H7 (cell line): ENCODE measurements at regions not wholly inside any gene's neighbourhood (a gene's known extent, or its start where the extent isn't known, plus 50 kb on each side); places are given as distances from the start of the nearest gene placed in this dataset.
"Not testable (repeated sequence)": the region's sequence is repeated elsewhere in the genome, so short reads cannot be mapped to it uniquely, and the experiment has no call there.

ENCODE experiments used
- DNase-seq: peaks from one replicate; pipeline ENCODE4 v3.0.0; 2012
- H3K27me3 ChIP-seq: 2 replicates; pipeline ENCODE4 v1.6.0; 2011; ENCODE audit warnings: mild to moderate bottlenecking, low read length; ENCODE audit not compliant: control insufficient read depth, insufficient read depth
- H3K36me3 ChIP-seq: replicated peaks from 2 replicates; pipeline ENCODE4 v1.5.1; 2011; ENCODE audit warnings: low read length; ENCODE audit not compliant: control insufficient read depth, insufficient read depth
- H3K4me3 ChIP-seq: 2 replicates; pipeline ENCODE4 v1.5.1; 2011; ENCODE audit warnings: low read depth, mild to moderate bottlenecking, control low read depth, low read length, moderate library complexity; ENCODE audit not compliant: insufficient read depth

DNA sequence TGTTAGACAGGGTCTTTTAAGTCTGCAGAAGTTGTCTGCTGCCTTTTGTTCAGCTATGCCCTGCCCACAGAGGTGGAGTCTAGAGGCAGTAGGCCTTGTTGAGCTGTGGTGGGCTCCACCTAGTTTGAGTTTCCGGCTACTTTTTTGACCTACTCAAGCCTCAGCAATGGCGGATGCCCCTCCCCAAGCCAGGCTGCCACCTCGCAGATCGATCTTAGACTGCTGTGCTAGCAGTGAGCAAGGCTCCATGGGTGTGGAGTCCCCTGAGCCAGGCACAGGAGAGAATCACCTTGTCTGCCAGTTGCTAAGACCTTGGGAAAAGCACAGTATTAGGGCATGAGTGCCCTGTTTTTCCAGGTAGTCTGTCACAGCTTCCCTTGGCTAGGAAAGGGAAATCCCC, 664.6 kb upstream of the DPPA4 start:
- not testable (repeated sequence) for H3K4me3 ChIP-seq, H3K27me3 ChIP-seq, DNase-seq, H3K36me3 ChIP-seq

DNA sequence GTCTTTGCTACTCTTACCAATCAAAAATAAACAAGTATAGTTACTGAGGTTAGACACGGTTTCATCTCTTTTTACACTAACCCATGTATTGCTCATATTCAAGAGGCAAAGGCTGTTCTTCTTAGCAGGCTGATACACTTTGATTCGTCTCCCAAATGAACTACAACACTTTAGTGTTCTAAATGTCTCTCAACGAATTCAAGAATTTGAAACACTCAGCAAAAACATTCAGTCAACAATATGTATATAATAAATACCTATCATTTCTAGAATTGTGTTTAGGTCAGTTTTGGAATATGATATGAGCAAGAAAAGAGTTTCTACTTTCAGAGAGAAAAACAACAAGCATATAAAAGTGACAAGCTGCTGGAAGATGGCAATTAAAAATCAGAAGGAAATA, 669.6 kb upstream of the DPPA4 start:
- no peak overlapping the region for H3K4me3 ChIP-seq
- no peak for DNase-seq
- no peaks in the 10 kb centered on the region for H3K27me3 ChIP-seq
- no peaks in the 10 kb centered on the region for H3K36me3 ChIP-seq

DNA sequence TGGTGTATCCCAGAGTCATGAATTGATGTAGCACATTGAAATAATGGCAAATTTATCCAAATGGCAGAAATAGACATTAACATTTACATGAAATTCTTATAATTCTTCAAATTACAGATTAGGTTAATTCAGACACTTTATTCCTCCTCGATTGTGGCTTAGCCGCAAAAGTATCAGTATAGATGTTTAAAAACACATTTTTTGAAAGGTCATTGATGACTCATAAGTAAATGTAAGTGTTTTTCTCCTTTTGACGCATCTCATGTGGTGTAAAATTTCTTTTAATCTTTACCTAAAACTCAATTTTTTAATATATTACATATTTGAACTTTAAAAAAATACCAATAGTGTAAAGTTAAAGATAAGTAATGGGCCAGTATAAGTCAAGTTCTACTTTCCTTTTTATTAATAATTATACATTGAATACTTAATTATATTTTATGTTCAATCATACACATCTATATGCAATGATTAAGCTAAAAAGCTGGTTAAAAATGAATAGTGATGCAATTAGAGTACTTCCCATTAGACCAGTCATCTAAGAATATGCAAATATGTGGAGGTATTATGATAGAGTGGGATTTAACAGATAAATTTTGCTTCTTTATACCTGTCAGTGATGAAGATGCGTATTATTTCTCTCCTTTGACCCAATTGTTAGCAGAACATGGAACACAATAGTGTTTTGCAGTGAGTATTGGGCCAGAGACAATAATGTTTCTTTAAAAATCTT, 678.1 kb upstream of the DPPA4 start:
- no peaks in the 10 kb centered on the region for H3K27me3 ChIP-seq
- no peak for DNase-seq
- H3K4me3 ChIP-seq, result no peak overlapping the region
- H3K36me3 ChIP-seq, result no peaks in the 10 kb centered on the region

DNA sequence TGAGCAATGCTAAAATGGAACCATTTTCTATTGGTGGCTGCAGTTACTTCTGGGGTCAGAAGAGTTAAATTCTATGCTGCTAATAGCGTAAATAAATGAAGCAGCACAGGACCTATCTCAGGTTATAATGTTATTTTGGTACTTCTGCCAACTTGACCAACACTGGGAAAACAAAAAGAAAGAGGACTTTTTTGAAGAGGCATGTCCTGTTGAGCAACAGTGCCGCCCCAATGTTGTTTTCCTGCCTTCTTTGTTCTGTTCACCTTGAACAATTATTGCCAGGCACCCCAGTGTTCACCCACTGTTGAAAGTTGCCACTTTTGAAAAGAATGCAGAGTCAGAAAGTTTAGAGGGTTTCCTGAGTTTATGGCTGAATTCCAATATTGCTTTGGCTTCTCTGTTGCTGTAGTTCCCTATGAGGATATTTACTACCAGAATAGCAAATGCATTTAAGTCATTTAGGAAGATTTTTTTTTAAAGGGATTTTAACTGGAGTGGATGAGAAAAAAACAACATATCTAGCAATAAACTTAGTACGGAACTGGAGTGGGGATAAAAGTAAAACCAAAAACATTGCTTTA, 679.0 kb upstream of the DPPA4 start:
- DNase-seq, result no peak
- H3K27me3 ChIP-seq, result no peaks in the 10 kb centered on the region
- H3K4me3 ChIP-seq, result no peak overlapping the region
- no peaks in the 10 kb centered on the region for H3K36me3 ChIP-seq

DNA sequence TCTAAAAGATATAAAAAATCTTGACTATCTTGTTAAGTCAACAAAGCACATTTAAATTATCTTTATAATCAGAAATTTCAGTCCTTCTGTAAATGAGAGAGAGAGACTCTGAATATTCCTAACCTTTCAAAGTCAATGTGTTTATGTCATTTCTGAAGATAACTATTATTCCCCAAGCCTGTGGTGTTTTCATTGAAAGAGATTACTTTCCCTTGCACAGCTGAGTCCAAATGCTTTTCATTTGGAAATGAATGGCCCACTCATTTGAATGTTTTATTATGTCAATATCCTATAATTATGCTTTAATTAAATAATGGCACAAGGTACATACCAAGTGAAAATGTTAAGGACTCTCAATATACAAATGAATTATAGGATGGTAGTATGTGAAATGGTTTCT, 680.0 kb upstream of the DPPA4 start:
- no peak for DNase-seq
- H3K27me3 ChIP-seq, result no peaks in the 10 kb centered on the region
- no peak overlapping the region for H3K4me3 ChIP-seq
- H3K36me3 ChIP-seq, result no peaks in the 10 kb centered on the region

DNA sequence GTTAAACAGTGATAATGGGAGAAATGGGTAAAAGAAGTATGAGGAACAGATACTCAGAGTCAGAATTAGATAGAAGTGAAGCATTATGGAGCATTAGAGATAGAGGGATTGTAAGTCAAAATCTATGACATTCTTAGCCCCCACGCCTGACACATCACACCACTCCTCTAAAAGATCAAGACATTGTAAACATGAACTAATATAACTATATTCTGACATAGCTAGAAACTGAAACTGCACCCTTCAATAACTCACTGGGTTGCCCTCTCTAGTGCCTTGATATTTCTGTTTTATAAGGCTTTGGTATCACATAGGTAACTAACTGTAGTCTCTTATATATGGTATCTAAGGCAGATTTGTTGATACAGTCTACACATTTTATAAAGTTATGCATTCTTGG, 684.3 kb upstream of the DPPA4 start:
- no peaks in the 10 kb centered on the region for H3K36me3 ChIP-seq
- H3K4me3 ChIP-seq, result no peak overlapping the region
- no peaks in the 10 kb centered on the region for H3K27me3 ChIP-seq
- DNase-seq, result no peak

DNA sequence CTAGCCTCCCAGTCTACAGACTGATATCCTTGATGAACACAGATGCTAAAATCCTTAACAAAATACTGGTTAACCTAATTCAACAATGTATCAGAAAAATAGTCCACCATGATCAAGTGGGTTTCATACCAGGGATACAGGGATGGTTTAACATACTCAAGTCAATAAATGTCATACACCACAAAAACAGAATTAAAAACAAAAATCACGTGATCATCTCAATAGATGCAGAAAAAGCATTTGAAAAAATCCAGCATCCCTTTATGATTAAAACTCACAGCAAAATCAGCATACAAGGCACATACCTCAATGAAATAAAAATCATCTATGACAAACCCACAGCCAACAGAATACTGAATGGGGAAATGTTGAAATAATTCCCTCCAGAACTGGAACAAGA, 685.7 kb upstream of the DPPA4 start:
- H3K36me3 ChIP-seq, H3K27me3 ChIP-seq, DNase-seq: not testable (repeated sequence)

DNA sequence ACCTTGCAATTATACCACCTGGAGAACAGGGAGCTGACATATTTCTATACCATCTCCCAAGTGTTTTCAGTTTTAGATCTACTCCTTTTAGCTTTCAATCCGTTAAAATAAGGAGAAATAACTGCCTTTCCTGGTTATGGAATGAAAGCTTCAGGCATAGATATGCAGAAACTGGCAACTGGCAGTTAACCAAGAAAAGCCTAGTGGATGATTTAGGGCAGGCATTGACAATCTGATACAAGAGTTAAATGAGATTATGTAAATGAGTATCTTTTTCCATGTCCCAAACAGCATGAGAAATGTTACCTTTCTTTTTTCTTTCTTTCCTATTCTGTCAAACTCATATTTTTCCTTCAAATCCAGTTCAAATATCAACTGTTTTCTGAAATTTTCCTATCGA, 689.1 kb upstream of the DPPA4 start:
- Histone ChIP-seq H3K4me3 (no peak overlapping the region), H3K36me3 (no peaks in the 10 kb centered on the region), H3K27me3 (no peaks in the 10 kb centered on the region)
- no peak for DNase-seq

More for the DNA sequence above, 685.7 kb upstream of the DPPA4 start:
- not testable (repeated sequence) for H3K4me3 ChIP-seq

DNA sequence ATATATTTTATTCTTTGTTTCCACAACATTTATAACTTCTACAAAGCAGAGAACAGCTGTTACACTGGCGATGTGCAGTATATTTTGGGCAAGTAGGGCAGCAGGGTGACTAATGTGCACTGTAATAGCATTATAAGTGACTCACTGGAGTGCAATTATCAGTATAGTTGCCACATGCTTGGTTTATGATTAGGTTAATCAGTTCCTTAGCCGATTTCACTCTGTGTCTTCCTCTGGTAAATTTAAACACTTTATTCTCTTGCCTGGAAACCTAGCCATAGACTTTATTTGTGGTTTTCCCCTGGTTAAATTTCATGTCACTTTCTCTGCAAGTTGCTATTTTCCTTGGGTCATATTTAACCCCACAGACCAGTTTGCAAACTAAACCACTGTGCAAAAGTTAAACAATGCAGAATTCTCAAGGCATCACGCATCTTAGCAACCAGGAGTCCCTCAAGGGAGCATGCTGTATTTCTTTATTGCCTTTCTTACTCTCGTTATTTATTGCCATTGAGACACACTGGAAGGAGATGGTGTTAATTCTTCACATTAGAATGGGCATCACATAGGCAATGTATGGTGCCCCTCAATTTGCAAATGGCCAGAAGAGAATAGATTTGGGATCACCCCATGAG, 690.2 kb upstream of the DPPA4 start:
- Histone ChIP-seq H3K27me3 (no peaks in the 10 kb centered on the region), H3K36me3 (no peaks in the 10 kb centered on the region), H3K4me3 (no peak overlapping the region)
- DNase-seq, result no peak

DNA sequence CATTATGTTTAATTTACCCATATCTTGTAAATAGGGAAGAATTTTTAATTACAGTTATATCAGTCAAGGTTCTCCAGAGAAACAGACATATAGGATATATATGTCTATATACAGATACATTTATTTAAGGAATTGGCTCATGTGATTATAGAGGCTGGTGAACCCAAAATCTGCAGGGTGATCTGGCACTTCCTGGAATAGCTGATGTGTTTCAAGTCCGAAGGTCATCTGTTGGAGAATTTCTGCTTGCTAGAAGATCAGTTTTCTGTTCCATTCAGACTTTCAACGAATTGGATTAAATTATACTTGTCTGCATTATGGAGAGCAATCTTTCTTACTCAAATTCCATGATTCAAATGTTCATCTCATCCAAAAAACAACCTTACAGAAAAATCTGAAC, 694.6 kb upstream of the DPPA4 start:
- H3K4me3 ChIP-seq, result no peak overlapping the region
- H3K36me3 ChIP-seq, result no peaks in the 10 kb centered on the region
- DNase-seq, result no peak
- H3K27me3 ChIP-seq, result no peaks in the 10 kb centered on the region

DNA sequence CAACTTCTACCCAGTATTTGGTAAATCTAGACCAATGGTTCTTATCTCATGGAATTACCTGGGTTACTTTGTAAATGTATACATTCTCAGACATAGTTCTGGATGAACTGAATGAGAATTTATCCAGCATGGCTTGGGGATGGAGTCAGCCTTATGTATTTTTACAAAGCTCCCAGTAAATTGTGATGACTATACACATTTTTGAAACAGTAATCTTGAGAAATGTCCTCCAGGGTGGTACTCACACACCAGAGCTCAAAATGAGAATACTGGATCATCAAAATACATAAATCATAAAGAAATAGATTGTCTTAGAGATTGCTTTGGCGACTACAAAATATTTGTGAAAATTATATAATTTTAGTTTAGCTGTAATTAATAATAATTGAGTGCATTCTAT, 722.1 kb upstream of the DPPA4 start:
- H3K36me3 ChIP-seq, result no peaks in the 10 kb centered on the region
- H3K27me3 ChIP-seq, result no peaks in the 10 kb centered on the region
- no peak overlapping the region for H3K4me3 ChIP-seq
- no peak for DNase-seq

DNA sequence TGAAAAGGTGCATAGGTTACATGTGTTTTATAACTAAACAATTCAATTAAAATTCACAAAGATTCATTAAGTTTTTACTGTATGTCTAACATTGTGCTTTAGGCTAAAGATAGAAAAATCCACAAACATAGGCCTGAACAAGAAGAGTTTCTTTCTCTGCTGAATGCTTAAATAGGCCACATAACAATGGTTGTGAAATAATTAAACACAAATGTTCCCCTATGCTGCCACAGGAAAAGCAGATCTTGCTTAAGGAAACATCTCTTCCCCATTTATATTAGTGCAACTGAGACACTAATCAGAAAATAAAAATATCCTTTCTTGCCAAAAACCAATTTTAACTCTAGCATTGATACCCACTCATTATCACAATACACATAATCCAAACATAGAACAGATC, 725.4 kb upstream of the DPPA4 start:
- no peaks in the 10 kb centered on the region for H3K27me3 ChIP-seq
- H3K4me3 ChIP-seq, result no peak overlapping the region
- H3K36me3 ChIP-seq, result no peaks in the 10 kb centered on the region
- DNase-seq, result no peak

DNA sequence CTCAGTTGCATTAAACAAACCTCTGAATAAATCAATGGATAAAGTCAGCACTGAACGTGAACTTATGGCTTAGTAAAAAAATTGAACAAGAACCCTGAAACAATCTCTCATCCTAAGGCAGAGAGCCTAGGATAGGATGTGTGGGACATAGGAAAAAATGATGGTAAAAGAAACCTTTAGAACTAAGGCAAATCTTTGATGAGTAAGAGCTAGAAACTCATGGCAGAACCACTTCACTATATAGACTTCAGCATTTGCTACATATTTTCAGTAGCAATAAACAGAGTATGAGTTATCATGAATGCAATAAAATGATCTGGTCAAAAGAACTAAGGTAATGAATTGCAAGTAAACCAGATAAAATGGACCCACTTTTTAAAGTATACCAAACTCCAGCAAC, 725.8 kb upstream of the DPPA4 start:
- no peaks in the 10 kb centered on the region for H3K27me3 ChIP-seq
- H3K36me3 ChIP-seq, result no peaks in the 10 kb centered on the region
- no peak for DNase-seq
- H3K4me3 ChIP-seq, result no peak overlapping the region

DNA sequence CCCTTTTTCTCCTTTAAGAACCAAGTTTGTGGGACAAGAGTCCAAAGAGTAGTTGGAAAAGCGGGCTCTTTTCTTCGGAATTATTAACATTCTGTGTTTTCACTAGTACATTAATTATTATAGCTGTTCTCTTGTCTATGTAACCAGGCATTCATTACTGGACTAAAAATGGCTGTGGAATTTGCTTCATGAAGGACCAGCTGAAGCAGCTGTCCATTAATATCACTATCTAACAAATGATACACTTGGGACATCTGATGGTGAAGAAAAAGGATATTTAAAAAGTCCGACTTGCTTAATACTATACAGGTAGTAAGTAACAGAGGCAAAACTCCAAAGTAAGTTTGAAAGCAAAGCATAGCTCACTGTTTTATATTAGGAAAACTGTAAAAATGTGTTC, 728.9 kb upstream of the DPPA4 start:
- Histone ChIP-seq H3K4me3 (no peak overlapping the region), H3K27me3 (no peaks in the 10 kb centered on the region), H3K36me3 (no peaks in the 10 kb centered on the region)
- DNase-seq, result no peak

DNA sequence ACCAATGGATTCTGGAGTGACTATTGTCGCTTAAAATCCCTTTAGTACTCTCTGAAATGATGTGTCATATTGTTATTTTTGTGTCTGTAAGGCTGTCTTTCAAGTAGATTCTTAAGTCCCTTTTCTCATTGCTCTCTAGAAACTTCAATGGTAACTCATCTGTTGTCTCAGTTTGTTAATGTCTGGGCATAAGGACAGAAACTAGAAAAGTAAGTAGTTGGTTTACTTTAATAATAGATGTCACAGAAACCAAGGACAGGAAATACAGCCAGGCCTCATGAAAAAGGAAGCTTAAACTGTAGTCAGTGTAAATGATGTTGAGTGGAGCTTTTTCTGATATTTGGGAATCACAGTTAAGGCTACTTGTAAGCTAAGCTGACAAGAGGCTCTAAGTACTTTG, 730.2 kb upstream of the DPPA4 start:
- Histone ChIP-seq H3K4me3 (no peak overlapping the region), H3K36me3 (no peaks in the 10 kb centered on the region; the same call in 1 of the 2 replicates), H3K27me3 (no peaks in the 10 kb centered on the region)
- no peak for DNase-seq
